ENCODE measurements at regions not wholly inside any gene's neighbourhood (a gene's known extent, or its start where the extent isn't known, plus 50 kb on each side); places are given as distances from the start of the nearest gene placed in this dataset.

DNA sequence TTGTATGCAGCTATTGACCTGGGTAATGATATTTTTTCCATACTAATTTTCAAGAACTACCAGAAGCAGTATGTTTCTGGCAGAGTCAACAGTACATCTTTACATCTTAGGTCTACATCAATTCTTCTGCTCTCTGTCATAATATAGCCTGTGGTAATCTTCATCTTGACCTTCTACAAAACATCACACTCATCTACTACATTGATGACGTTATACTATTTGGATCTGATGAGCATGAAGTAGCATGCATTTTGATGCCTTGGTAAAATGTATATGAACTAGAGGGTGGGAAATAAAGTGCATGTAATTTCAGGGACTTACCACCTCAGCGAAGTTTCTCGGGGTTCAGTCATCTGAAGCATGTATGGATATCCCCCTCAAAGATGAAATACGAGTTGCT, 629.7 kb upstream of the SGCD start:
- Histone ChIP-seq H3K9me3 (replicated peaks in 1 of 2; ENCODE audit: control insufficient read depth in 2 of 2, insufficient read depth in 1 of 2, low read depth in 1 of 2, low read length in 2 of 2) (no peaks in the 10 kb centered on the region), H3K27ac (replicated peaks; ENCODE audit: low read length) (no peak overlapping the region), H3K4me1 (ENCODE audit: control insufficient read depth in 2 of 2, insufficient read depth in 1 of 2, low read depth in 1 of 2, low read length in 2 of 2) (no peaks in the 10 kb centered on the region), H3K4me2 (ENCODE audit: insufficient read depth, low read length, poor library complexity, severe bottlenecking) (no peak overlapping the region), H3K18ac (ENCODE audit: low read length) (no peak overlapping the region), H2BK15ac (ENCODE audit: low read length) (no peak overlapping the region), H3K9ac (ENCODE audit: low read depth, low read length, poor library complexity) (no peak overlapping the region), H3K27me3 (ENCODE audit: control insufficient read depth in 3 of 3, insufficient read depth in 3 of 3, low read depth in 1 of 3, low read length in 3 of 3) (no peaks in the 10 kb centered on the region), H2AFZ (ENCODE audit: low read length) (no peak overlapping the region), H2BK5ac (ENCODE audit: low read length) (no peak overlapping the region), H2BK120ac (ENCODE audit: low read depth, low read length) (no peak overlapping the region), H3K36me3 (replicated peaks in 1 of 2; ENCODE audit: control insufficient read depth in 2 of 2, insufficient read depth in 2 of 2, low read length in 2 of 2) (no peaks in the 10 kb centered on the region), H2BK12ac (ENCODE audit: low read length) (no peak overlapping the region), H4K8ac (ENCODE audit: low read depth, low read length) (no peak overlapping the region), H3K79me1 (ENCODE audit: low read depth, low read length) (no peaks in the 10 kb centered on the region), H3K23ac (ENCODE audit: low read depth, low read length, poor library complexity) (no peak overlapping the region), H2AK5ac (ENCODE audit: low read depth, low read length) (no peak overlapping the region), H3K4me3 (ENCODE audit: low read length in 2 of 2) (no peak overlapping the region), H4K91ac (ENCODE audit: low read depth, low read length, poor library complexity) (no peak overlapping the region), H3K4ac (ENCODE audit: low read length) (no peak overlapping the region), H3K14ac (ENCODE audit: low read length) (no peak overlapping the region)
- DNase-seq (ENCODE audit: low spot score): no peak
- WGBS, 2 donors (ENCODE audit: extremely low coverage in 2 of 2, insufficient read length in 2 of 2, insufficient replicate concordance in 1 of 2): no CpG with 5 or more reads among the region's 4 CpGs

DNA sequence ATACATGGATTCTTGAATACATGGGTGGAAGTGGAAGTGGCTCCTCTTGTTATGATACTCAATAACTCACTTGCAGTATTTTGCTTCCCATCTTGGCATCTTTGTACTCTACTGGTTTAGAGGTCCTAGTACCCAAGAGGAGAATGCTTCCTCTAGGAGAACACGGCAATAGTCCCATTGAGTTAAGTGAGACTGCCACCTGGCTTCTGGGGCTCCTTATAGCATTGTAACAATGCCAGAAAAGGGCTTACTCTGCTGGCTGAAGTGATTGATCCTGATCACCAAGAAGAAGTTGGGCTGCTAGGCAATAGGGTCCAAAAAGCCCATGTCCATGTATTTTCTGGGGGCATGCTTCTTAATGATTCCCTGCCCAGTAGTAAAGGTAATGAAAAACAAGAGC, 627.6 kb upstream of the SGCD start:
- H3K4ac ChIP-seq (ENCODE audit: low read length): no peak overlapping the region
- H4K8ac ChIP-seq (ENCODE audit: low read depth, low read length): no peak overlapping the region
- H3K4me2 ChIP-seq (ENCODE audit: insufficient read depth, low read length, poor library complexity, severe bottlenecking): no peak overlapping the region
- no peak overlapping the region for H2BK5ac ChIP-seq (ENCODE audit: low read length)
- no peak overlapping the region for H2BK15ac ChIP-seq (ENCODE audit: low read length)
- no peak overlapping the region for H3K27ac ChIP-seq (replicated peaks; ENCODE audit: low read length)
- H2AFZ ChIP-seq (ENCODE audit: low read length): no peak overlapping the region
- no peak overlapping the region for H2AK5ac ChIP-seq (ENCODE audit: low read depth, low read length)
- DNase-seq (ENCODE audit: low spot score): no peak
- H3K4me1 ChIP-seq (ENCODE audit: control insufficient read depth in 2 of 2, insufficient read depth in 1 of 2, low read depth in 1 of 2, low read length in 2 of 2): no peaks in the 10 kb centered on the region
- H3K18ac ChIP-seq (ENCODE audit: low read length): no peak overlapping the region
- no peaks in the 10 kb centered on the region for H3K27me3 ChIP-seq (ENCODE audit: control insufficient read depth in 3 of 3, insufficient read depth in 3 of 3, low read depth in 1 of 3, low read length in 3 of 3)
- no peaks in the 10 kb centered on the region for H3K36me3 ChIP-seq (replicated peaks in 1 of 2; ENCODE audit: control insufficient read depth in 2 of 2, insufficient read depth in 2 of 2, low read length in 2 of 2)
- no peak overlapping the region for H3K14ac ChIP-seq (ENCODE audit: low read length)
- H3K23ac ChIP-seq (ENCODE audit: low read depth, low read length, poor library complexity): no peak overlapping the region
- no peak overlapping the region for H4K91ac ChIP-seq (ENCODE audit: low read depth, low read length, poor library complexity)
- no peaks in the 10 kb centered on the region for H3K79me1 ChIP-seq (ENCODE audit: low read depth, low read length)
- no peak overlapping the region for H2BK12ac ChIP-seq (ENCODE audit: low read length)
- WGBS, 2 donors (ENCODE audit: extremely low coverage in 2 of 2, insufficient read length in 2 of 2, insufficient replicate concordance in 1 of 2): no CpG with 5 or more reads among the region's 1 CpG
- no peak overlapping the region for H3K4me3 ChIP-seq (ENCODE audit: low read length in 2 of 2)
- H3K9ac ChIP-seq (ENCODE audit: low read depth, low read length, poor library complexity): no peak overlapping the region
- H3K9me3 ChIP-seq (replicated peaks in 1 of 2; ENCODE audit: control insufficient read depth in 2 of 2, insufficient read depth in 1 of 2, low read depth in 1 of 2, low read length in 2 of 2): no peaks in the 10 kb centered on the region
- H2BK120ac ChIP-seq (ENCODE audit: low read depth, low read length): no peak overlapping the region

DNA sequence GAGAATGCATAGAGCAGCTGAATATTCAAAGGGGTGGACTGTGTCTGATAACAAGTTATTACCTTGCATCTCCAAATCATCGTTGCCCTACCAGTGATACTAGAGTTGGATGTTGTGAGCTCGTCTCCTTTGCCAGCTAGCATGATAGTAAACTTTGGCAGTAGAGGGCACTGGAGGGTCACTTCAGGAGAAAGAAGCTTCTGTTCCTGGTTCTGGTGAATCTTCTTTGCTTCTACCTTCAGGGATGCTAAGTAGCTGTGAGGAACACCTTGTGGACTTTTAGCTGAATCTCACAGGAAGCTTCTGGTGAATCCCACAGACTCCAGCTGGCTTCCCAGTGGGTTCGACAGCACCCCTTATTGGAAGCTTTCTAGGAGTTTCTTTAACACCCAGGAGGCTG, 626.6 kb upstream of the SGCD start:
- no peak overlapping the region for H3K4me3 ChIP-seq (ENCODE audit: low read length in 2 of 2)
- H3K4me1 ChIP-seq (ENCODE audit: control insufficient read depth in 2 of 2, insufficient read depth in 1 of 2, low read depth in 1 of 2, low read length in 2 of 2): no peaks in the 10 kb centered on the region
- H3K18ac ChIP-seq (ENCODE audit: low read length): no peak overlapping the region
- DNase-seq (ENCODE audit: low spot score): no peak
- H3K27ac ChIP-seq (replicated peaks; ENCODE audit: low read length): no peak overlapping the region
- H2BK5ac ChIP-seq (ENCODE audit: low read length): no peak overlapping the region
- no peak overlapping the region for H2BK12ac ChIP-seq (ENCODE audit: low read length)
- H3K36me3 ChIP-seq (replicated peaks in 1 of 2; ENCODE audit: control insufficient read depth in 2 of 2, insufficient read depth in 2 of 2, low read length in 2 of 2): no peaks in the 10 kb centered on the region
- no peak overlapping the region for H4K91ac ChIP-seq (ENCODE audit: low read depth, low read length, poor library complexity)
- no peak overlapping the region for H2BK15ac ChIP-seq (ENCODE audit: low read length)
- H3K14ac ChIP-seq (ENCODE audit: low read length): no peak overlapping the region
- no peak overlapping the region for H2BK120ac ChIP-seq (ENCODE audit: low read depth, low read length)
- H2AK5ac ChIP-seq (ENCODE audit: low read depth, low read length): no peak overlapping the region
- no peaks in the 10 kb centered on the region for H3K9me3 ChIP-seq (replicated peaks in 1 of 2; ENCODE audit: control insufficient read depth in 2 of 2, insufficient read depth in 1 of 2, low read depth in 1 of 2, low read length in 2 of 2)
- no peak overlapping the region for H3K9ac ChIP-seq (ENCODE audit: low read depth, low read length, poor library complexity)
- WGBS, 2 donors (ENCODE audit: extremely low coverage in 2 of 2, insufficient read length in 2 of 2, insufficient replicate concordance in 1 of 2): no CpG with 5 or more reads among the region's 3 CpGs
- H3K27me3 ChIP-seq (ENCODE audit: control insufficient read depth in 3 of 3, insufficient read depth in 3 of 3, low read depth in 1 of 3, low read length in 3 of 3): no peaks in the 10 kb centered on the region
- no peaks in the 10 kb centered on the region for H3K79me1 ChIP-seq (ENCODE audit: low read depth, low read length)
- no peak overlapping the region for H3K23ac ChIP-seq (ENCODE audit: low read depth, low read length, poor library complexity)
- H3K4me2 ChIP-seq (ENCODE audit: insufficient read depth, low read length, poor library complexity, severe bottlenecking): no peak overlapping the region
- no peak overlapping the region for H2AFZ ChIP-seq (ENCODE audit: low read length)
- no peak overlapping the region for H3K4ac ChIP-seq (ENCODE audit: low read length)
- no peak overlapping the region for H4K8ac ChIP-seq (ENCODE audit: low read depth, low read length)

DNA sequence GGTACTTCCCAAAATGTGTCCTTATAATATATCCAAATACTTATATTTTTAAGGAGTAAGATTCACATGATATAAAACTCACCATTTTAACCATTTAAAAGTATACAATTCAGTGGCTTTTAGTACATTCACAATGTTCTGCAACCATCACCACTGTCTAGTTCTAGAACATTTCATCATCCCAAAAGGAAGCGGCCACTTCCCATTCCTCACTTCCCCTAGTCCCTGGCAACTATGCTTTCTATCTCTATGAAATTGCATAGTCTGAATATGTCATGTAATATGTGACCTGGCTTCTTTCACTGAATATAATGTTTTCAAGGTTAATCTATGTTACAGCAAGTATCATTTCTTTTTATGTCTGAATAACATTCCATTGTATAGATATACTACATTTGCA, 615.1 kb upstream of the SGCD start:
- no peaks in the 10 kb centered on the region for H3K36me3 ChIP-seq (replicated peaks in 1 of 2; ENCODE audit: control insufficient read depth in 2 of 2, insufficient read depth in 2 of 2, low read length in 2 of 2)

More for the DNA sequence above, 615.1 kb upstream of the SGCD start:
- Histone ChIP-seq H3K4me3 (ENCODE audit: low read length in 2 of 2) (no peak overlapping the region), H2BK5ac (ENCODE audit: low read length) (no peak overlapping the region), H4K91ac (ENCODE audit: low read depth, low read length, poor library complexity) (no peak overlapping the region), H3K18ac (ENCODE audit: low read length) (no peak overlapping the region), H3K27ac (replicated peaks; ENCODE audit: low read length) (no peak overlapping the region), H3K27me3 (ENCODE audit: control insufficient read depth in 3 of 3, insufficient read depth in 3 of 3, low read depth in 1 of 3, low read length in 3 of 3) (no peaks in the 10 kb centered on the region), H3K9ac (ENCODE audit: low read depth, low read length, poor library complexity) (no peak overlapping the region), H3K4me1 (ENCODE audit: control insufficient read depth in 2 of 2, insufficient read depth in 1 of 2, low read depth in 1 of 2, low read length in 2 of 2) (no peaks in the 10 kb centered on the region), H3K14ac (ENCODE audit: low read length) (no peak overlapping the region), H2BK120ac (ENCODE audit: low read depth, low read length) (no peak overlapping the region), H3K4me2 (ENCODE audit: insufficient read depth, low read length, poor library complexity, severe bottlenecking) (no peak overlapping the region), H3K23ac (ENCODE audit: low read depth, low read length, poor library complexity) (no peak overlapping the region), H3K79me1 (ENCODE audit: low read depth, low read length) (no peaks in the 10 kb centered on the region), H2AK5ac (ENCODE audit: low read depth, low read length) (no peak overlapping the region), H2BK15ac (ENCODE audit: low read length) (no peak overlapping the region), H4K8ac (ENCODE audit: low read depth, low read length) (no peak overlapping the region), H3K9me3 (replicated peaks in 1 of 2; ENCODE audit: control insufficient read depth in 2 of 2, insufficient read depth in 1 of 2, low read depth in 1 of 2, low read length in 2 of 2) (no peaks in the 10 kb centered on the region), H2AFZ (ENCODE audit: low read length) (no peak overlapping the region), H2BK12ac (ENCODE audit: low read length) (no peak overlapping the region), H3K4ac (ENCODE audit: low read length) (no peak overlapping the region)
- no peak for DNase-seq (ENCODE audit: low spot score)
- WGBS, 2 donors (ENCODE audit: extremely low coverage in 2 of 2, insufficient read length in 2 of 2, insufficient replicate concordance in 1 of 2): no CpG with 5 or more reads among the region's 1 CpG
